H9 (cell line): ENCODE measurements at regions not wholly inside any gene's neighbourhood (a gene's known extent, or its start where the extent isn't known, plus 50 kb on each side); places are given as distances from the start of the nearest gene placed in this dataset.

Experiments used
- DNase-seq: peaks from one replicate; pipeline ENCODE4 v3.0.0-alpha.2; 2017
- H2AFZ ChIP-seq: one replicate; pipeline ENCODE4 v1.6.1; 2013; ENCODE audit warnings: mild to moderate bottlenecking, low read length, control low read depth, moderate library complexity
- H2AK5ac ChIP-seq: 2 replicates; pipeline ENCODE4 v1.6.1; 2013; ENCODE audit warnings: low read length, control low read depth, mixed read lengths; ENCODE audit not compliant: insufficient read length
- H2BK120ac ChIP-seq: one replicate; pipeline ENCODE4 v1.6.1; 2013; ENCODE audit warnings: low read depth, mild to moderate bottlenecking, low read length, control low read depth, inconsistent platforms; ENCODE audit not compliant: poor library complexity, severe bottlenecking
- H2BK12ac ChIP-seq: 2 replicates; pipeline ENCODE4 v1.6.1; 2013; ENCODE audit warnings: low read length, control low read depth, mixed read lengths, low read depth; ENCODE audit not compliant: insufficient read length
- H2BK15ac ChIP-seq: 2 replicates; pipeline ENCODE4 v1.6.1; 2013; ENCODE audit warnings: low read depth, low read length, control low read depth
- H2BK20ac ChIP-seq: one replicate; pipeline ENCODE4 v1.6.1; 2013; ENCODE audit warnings: low read depth, mild to moderate bottlenecking, low read length, control low read depth, inconsistent platforms; ENCODE audit not compliant: poor library complexity, severe bottlenecking
- H2BK5ac ChIP-seq: 2 replicates; pipeline ENCODE4 v1.6.1; 2013; ENCODE audit warnings: low read length, control low read depth, mixed read lengths; ENCODE audit not compliant: insufficient read length
- H3K14ac ChIP-seq: 2 replicates; pipeline ENCODE4 v1.6.1; 2013; ENCODE audit warnings: low read length, control low read depth; ENCODE audit not compliant: insufficient read depth
- H3K18ac ChIP-seq: 2 replicates; pipeline ENCODE4 v1.6.1; 2013; ENCODE audit warnings: low read depth, mild to moderate bottlenecking, mixed read lengths, low read length, control low read depth; ENCODE audit not compliant: insufficient read length
- H3K23ac ChIP-seq: 2 replicates; pipeline ENCODE4 v1.6.1; 2013; ENCODE audit warnings: low read length, control low read depth, mixed read lengths, low read depth; ENCODE audit not compliant: insufficient read length
- H3K23me2 ChIP-seq: 2 replicates; pipeline ENCODE4 v1.6.1; 2013; ENCODE audit warnings: low read depth, mild to moderate bottlenecking, mixed read lengths, low read length, control low read depth; ENCODE audit not compliant: insufficient read length, poor library complexity, severe bottlenecking
- H3K27ac ChIP-seq: 2 replicates; pipeline ENCODE4 v1.5.1; 2013; ENCODE audit warnings: low read length, control low read depth, mixed read lengths, low read depth; ENCODE audit not compliant: insufficient read length
- H3K27me3 ChIP-seq: 2 replicates; pipeline ENCODE4 v1.6.1; 2013; ENCODE audit warnings: low read length, control low read depth, inconsistent platforms; ENCODE audit not compliant: insufficient read depth
- H3K4ac ChIP-seq: 2 replicates; pipeline ENCODE4 v1.6.1; 2013; ENCODE audit warnings: low read depth, mild to moderate bottlenecking, control low read depth, inconsistent platforms, low read length, moderate library complexity
- H3K4me1 ChIP-seq: 2 replicates; pipeline ENCODE4 v1.6.1; 2013; ENCODE audit warnings: low read length, control low read depth, inconsistent platforms; ENCODE audit not compliant: insufficient read depth
- H3K4me2 ChIP-seq: 2 replicates; pipeline ENCODE4 v1.6.1; 2013; ENCODE audit warnings: low read length, control low read depth, mixed read lengths; ENCODE audit not compliant: insufficient read length, insufficient read depth
- H3K56ac ChIP-seq: 2 replicates; pipeline ENCODE4 v1.6.1; 2013; ENCODE audit warnings: low read depth, mild to moderate bottlenecking, mixed read lengths, low read length, control low read depth; ENCODE audit not compliant: insufficient read length
- H3K79me1 ChIP-seq: 2 replicates; pipeline ENCODE4 v1.6.1; 2013; ENCODE audit warnings: low read depth, mild to moderate bottlenecking, moderate library complexity, low read length, control low read depth, inconsistent platforms; ENCODE audit not compliant: insufficient read depth, poor library complexity, severe bottlenecking
- H3K79me2 ChIP-seq: 2 replicates; pipeline ENCODE4 v1.6.1; 2013; ENCODE audit warnings: low read length, control low read depth, inconsistent platforms; ENCODE audit not compliant: insufficient read depth
- H3K9ac ChIP-seq: 2 replicates; pipeline ENCODE4 v1.6.1; 2013; ENCODE audit warnings: low read length, control low read depth, mixed read lengths; ENCODE audit not compliant: insufficient read length; ENCODE audit errors: extremely low read depth
- H3K9me3 ChIP-seq: one replicate; pipeline ENCODE4 v1.6.1; 2013; ENCODE audit warnings: low read depth, low read length, inconsistent platforms; ENCODE audit not compliant: control insufficient read depth
- H3T11ph ChIP-seq: one replicate; pipeline ENCODE4 v1.6.1; 2013; ENCODE audit warnings: mild to moderate bottlenecking, low read length, control low read depth, inconsistent platforms
- H4K20me1 ChIP-seq: one replicate; pipeline ENCODE4 v1.6.1; 2013; ENCODE audit not compliant: control insufficient read depth, insufficient read length, insufficient read depth
- H4K5ac ChIP-seq: 2 replicates; pipeline ENCODE4 v1.6.1; 2013; ENCODE audit warnings: low read depth, mild to moderate bottlenecking, mixed read lengths, low read length, control low read depth; ENCODE audit not compliant: insufficient read length
- H4K8ac ChIP-seq: replicated peaks from 2 replicates; pipeline ENCODE4 v1.6.1; 2013; ENCODE audit warnings: low read length, control low read depth, mixed read lengths, low read depth; ENCODE audit not compliant: insufficient read length
- H4K91ac ChIP-seq: 2 replicates; pipeline ENCODE4 v1.6.1; 2013; ENCODE audit warnings: low read depth, mild to moderate bottlenecking, moderate library complexity, mixed read lengths, low read length, control low read depth; ENCODE audit not compliant: insufficient read length
- H3K27ac Mint-ChIP-seq, 3 experiments: 2 replicates in 2 of 3; 3 replicates in 1 of 3; pipeline ENCODE4 v1.8.0; 2020 to 2021; ENCODE audit warnings: mixed read lengths in 3 of 3, mild to moderate bottlenecking in 1 of 3, moderate library complexity in 1 of 3
- H3K27me3 Mint-ChIP-seq: 2 replicates; pipeline ENCODE4 v1.8.0; 2021; ENCODE audit warnings: low read depth, mild to moderate bottlenecking, moderate library complexity, mixed read lengths
- H3K36me3 Mint-ChIP-seq, 3 experiments: 2 replicates in 2 of 3; 3 replicates in 1 of 3; pipeline ENCODE4 v1.8.0; 2020 to 2021; ENCODE audit warnings: low read depth in 3 of 3, mixed read lengths in 3 of 3; ENCODE audit not compliant: insufficient read depth in 1 of 3
- H3K4me1 Mint-ChIP-seq, 2 experiments: 2 replicates each; pipeline ENCODE4 v1.8.0; 2020; ENCODE audit warnings: mixed read lengths in 2 of 2
- H3K4me3 Mint-ChIP-seq, 2 experiments: 2 replicates in 1 of 2; 3 replicates in 1 of 2; pipeline ENCODE4 v1.8.0; 2020 to 2021; ENCODE audit warnings: mild to moderate bottlenecking in 2 of 2, mixed read lengths in 2 of 2, moderate library complexity in 1 of 2
- H3K9me3 Mint-ChIP-seq, 2 experiments: 2 replicates in 1 of 2; 3 replicates in 1 of 2; pipeline ENCODE4 v1.8.0; 2020; ENCODE audit warnings: mild to moderate bottlenecking in 2 of 2, mixed read lengths in 2 of 2, moderate library complexity in 1 of 2
- CTCF ChIP-seq: fragments of 200-600 bp; sonication (generic); conservative IDR thresholded peaks from 3 replicates; pipeline ENCODE4 v1.8.0; 2021; ENCODE audit warnings: antibody characterized with exemption, mild to moderate bottlenecking
- WGBS: extraction: QIAGEN DNeasy Blood & Tissue Kit; methylation state at CpG from one replicate; pipeline ENCODE4 v1.1.7; 2013; ENCODE audit warnings: missing lambda C conversion rate, low lambda C conversion rate, mixed read lengths; ENCODE audit not compliant: insufficient read length; ENCODE audit errors: extremely low coverage; 5-methylcytosine and 5-hydroxymethylcytosine counted together

- no peaks in the 10 kb centered on the region for H3K23me2 ChIP-seq
- no peak for TF ChIP-seq CTCF
- no peaks in the 10 kb centered on the region for H3K27me3 ChIP-seq
- no peak overlapping the region for H2BK15ac ChIP-seq
- H3K14ac ChIP-seq: no peak overlapping the region
- H3K4ac ChIP-seq: no peak overlapping the region
- peaks cover 3% of the 10 kb centered on the region for H3K27me3 Mint-ChIP-seq
- H3K4me1 Mint-ChIP-seq: peaks cover 31% of the 10 kb centered on the region in 2 experiments
- H3K36me3 Mint-ChIP-seq: peaks cover 0 to 22% (median 0%) of the 10 kb centered on the region in 3 experiments; a peak in 4 of 7 replicates
- no peak overlapping the region for H2AK5ac ChIP-seq
- no peak for DNase-seq
- peaks cover 11% of the 10 kb centered on the region for H3K4me1 ChIP-seq
- no peak overlapping the region for H2BK5ac ChIP-seq
- no peaks in the 10 kb centered on the region for H3K79me1 ChIP-seq
- no peak overlapping the region for H3K4me2 ChIP-seq
- H3K79me2 ChIP-seq: no peaks in the 10 kb centered on the region
- no peak overlapping the region for H4K91ac ChIP-seq
- H3K23ac ChIP-seq: no peak overlapping the region
- H2BK120ac ChIP-seq: no peak overlapping the region
- WGBS: no CpG with 5 or more reads among the region's 2 CpGs
- H2AFZ ChIP-seq: no peak overlapping the region
- H3K9me3 Mint-ChIP-seq: peaks cover 12% of the 10 kb centered on the region in 2 experiments
- no peak overlapping the region for H2BK20ac ChIP-seq
- H3K27ac ChIP-seq: no peak overlapping the region
- H3K9ac ChIP-seq: no peak overlapping the region
- no peak overlapping the region for H2BK12ac ChIP-seq
- no peak overlapping the region for H3K56ac ChIP-seq
- H4K8ac ChIP-seq: no peak overlapping the region
- no peak overlapping the region for H4K5ac ChIP-seq
- no peak overlapping the region for H3K4me3 Mint-ChIP-seq
- no peak overlapping the region for H3K27ac Mint-ChIP-seq
- no peak overlapping the region for H3T11ph ChIP-seq
- H4K20me1 ChIP-seq: no peaks in the 10 kb centered on the region
- no peaks in the 10 kb centered on the region for H3K9me3 ChIP-seq
- no peak overlapping the region for H3K18ac ChIP-seq
Measured at GRCh38 chr16:76190057-76190456, 87.1 kb upstream of the CNTNAP4 start.
